Bronchial epithelial cell (primary cell): ENCODE measurements at regions not wholly inside any gene's neighbourhood (a gene's known extent, or its start where the extent isn't known, plus 50 kb on each side); places are given as distances from the start of the nearest gene placed in this dataset.
A peak's percentile ranks its signal among the peaks of the same experiment; 100 is the strongest.

Experiments
- DNase-seq: peaks from one replicate; pipeline ENCODE4 v3.0.0-alpha.2; 2010; ENCODE audit warnings: low read depth
- FAIRE-seq: peaks from 2 replicates; lab custom pipeline; 2011; peaks lifted over from hg19 to GRCh38; lab: Jason Lieb, UNC
- H3K27me3 ChIP-seq: 2 replicates; pipeline ENCODE4 v1.5.1; 2011; ENCODE audit warnings: low read length; ENCODE audit not compliant: control insufficient read depth, insufficient read depth
- H3K36me3 ChIP-seq: 2 replicates; pipeline ENCODE4 v1.5.1; 2011; ENCODE audit warnings: low read length; ENCODE audit not compliant: control insufficient read depth, insufficient read depth
- H3K4me3 ChIP-seq: 2 replicates; pipeline ENCODE4 v1.5.1; 2011; ENCODE audit warnings: mild to moderate bottlenecking, low read depth, low read length, control low read depth
- CTCF ChIP-seq: IDR thresholded peaks from 2 replicates; pipeline ENCODE4 v1.5.1; 2011; ENCODE audit warnings: mild to moderate bottlenecking, moderate library complexity, low read length, control low read depth, inconsistent platforms; ENCODE audit not compliant: insufficient read depth, severe bottlenecking

DNA sequence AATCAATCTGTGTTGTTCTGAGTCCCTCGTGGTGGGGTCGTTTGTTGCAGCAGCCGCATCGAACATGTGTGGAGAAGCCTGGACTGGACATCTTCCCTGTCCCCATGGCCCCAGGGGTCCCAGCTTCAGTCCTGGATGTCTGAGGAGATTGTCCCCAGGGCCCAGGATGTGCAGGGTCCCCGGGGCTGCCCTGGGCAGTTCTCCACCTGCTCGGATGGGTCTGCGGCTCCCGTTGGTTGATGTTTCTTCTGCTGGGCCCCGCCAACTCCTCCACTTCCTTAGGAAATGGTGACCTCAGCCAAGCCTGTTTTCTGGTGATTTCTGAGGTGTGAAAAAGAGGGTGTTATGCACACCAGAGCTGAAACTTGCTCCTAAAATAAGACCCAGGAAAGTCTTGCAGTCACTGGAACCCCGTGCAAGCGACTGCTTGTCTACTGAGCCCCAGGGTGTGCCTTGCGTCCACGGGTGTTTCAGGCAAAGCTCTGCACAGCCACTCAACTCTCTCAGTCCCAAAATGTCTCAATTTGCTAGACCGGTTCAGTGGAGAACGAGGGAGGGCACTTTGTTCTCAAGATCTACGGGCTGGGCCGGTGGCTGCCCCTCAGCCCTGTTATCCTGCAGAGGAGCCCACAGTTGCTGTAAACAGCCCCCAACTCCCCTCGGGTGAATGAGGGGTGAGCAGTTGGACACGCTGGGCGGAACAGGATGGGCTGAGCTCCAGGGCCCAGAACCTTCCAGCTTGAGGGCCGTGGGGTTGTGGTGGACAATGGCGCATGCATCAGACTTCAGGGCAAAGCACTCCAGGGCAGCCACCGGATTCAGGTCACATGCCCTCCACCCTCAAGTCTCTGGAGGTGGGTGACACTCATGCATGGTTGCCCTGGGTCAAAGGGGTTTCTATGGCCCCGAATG lies 66.7 kb upstream of the OLFM1 start:
- DNase-seq (no peak), FAIRE-seq (no peak)
- Histone ChIP-seq H3K4me3 (no peak overlapping the region), H3K36me3 (no peaks in the 10 kb centered on the region), H3K27me3 (no peaks in the 10 kb centered on the region)
- no peak for TF ChIP-seq CTCF

- FAIRE-seq (no peak), DNase-seq (no peak)
- no peak overlapping the region for H3K4me3 ChIP-seq
- H3K36me3 ChIP-seq = no peaks in the 10 kb centered on the region
- H3K27me3 ChIP-seq = no peaks in the 10 kb centered on the region
- TF ChIP-seq CTCF = no peak
Observed at GRCh38 chr9:135021393-135021789, 66.1 kb upstream of the OLFM1 start.

DNA sequence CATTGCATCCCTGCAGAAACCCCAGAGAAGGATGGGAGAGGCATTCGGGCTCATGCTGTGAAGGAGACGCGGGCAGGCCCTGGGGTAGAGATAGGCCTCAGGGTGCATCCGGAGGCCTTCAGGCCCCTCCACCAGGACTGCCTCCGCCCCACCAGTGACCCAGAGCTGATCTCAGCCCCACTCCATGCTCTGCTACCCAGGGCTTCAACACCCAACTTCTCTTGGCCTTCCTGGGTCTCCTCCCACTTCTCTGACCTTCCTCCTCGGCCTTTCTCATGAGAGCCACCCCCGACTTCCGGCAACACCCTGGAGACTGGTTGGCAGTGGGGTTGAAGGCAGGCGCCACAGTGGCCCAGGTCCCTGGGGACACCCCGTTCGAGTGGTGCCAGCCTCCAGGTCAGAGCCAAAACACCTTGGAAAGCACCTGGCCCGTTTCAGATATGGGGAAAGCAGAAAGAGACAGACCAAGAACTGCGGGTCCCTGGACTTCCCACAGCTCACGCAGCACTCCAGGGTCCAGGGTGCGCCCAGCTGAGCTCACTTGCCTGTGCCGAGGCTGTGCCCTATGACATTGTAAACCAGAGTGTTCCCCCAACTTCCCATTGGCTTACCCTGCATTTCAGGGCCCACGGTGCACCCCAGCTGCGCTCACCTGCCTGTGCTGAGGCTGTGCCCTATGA lies 65.1 kb upstream of the OLFM1 start:
- TF ChIP-seq CTCF = no peak
- no peaks in the 10 kb centered on the region for H3K27me3 ChIP-seq
- no peak for FAIRE-seq
- no peak for DNase-seq
- H3K4me3 ChIP-seq = no peak overlapping the region
- H3K36me3 ChIP-seq = no peaks in the 10 kb centered on the region

- no peak for FAIRE-seq
- Histone ChIP-seq H3K36me3 (no peaks in the 10 kb centered on the region), H3K27me3 (no peaks in the 10 kb centered on the region), H3K4me3 (no peak overlapping the region)
- TF ChIP-seq CTCF = no peak
- DNase-seq = peak; percentile 64
Observed at GRCh38 chr9:135023088-135023785, 64.2 kb upstream of the OLFM1 start.

GRCh38 chr9:135023786-135024405 lies 63.6 kb upstream of the OLFM1 start:
- H3K4me3 ChIP-seq = no peak overlapping the region
- DNase-seq = no peak
- FAIRE-seq = no peak
- H3K27me3 ChIP-seq = no peaks in the 10 kb centered on the region
- no peaks in the 10 kb centered on the region for H3K36me3 ChIP-seq
- TF ChIP-seq CTCF = no peak
